ENCODE measurements at regions not wholly inside any gene's neighbourhood (a gene's known extent, or its start where the extent isn't known, plus 50 kb on each side); places are given as distances from the start of the nearest gene placed in this dataset.

DNA sequence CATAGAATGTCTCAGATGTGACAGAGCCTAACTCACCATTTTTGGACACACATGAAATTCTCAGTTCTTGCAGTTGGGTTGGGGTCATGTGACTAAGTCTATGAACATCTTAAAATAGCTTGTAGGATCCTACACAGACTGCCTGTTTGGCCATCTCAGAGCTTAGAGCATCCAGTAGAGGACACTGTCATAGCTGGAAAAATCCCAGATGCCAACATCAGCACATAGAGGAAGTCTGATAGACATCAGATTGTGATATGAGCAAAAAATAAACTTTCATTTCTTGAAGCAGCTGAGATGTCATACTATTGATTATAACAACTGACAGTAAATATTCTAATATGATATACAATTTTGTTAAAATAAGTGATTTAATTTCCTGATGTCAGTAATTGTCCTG, 207.1 kb downstream of the TRAM1L1 start:
- TF ChIP-seq, protein P1, sequence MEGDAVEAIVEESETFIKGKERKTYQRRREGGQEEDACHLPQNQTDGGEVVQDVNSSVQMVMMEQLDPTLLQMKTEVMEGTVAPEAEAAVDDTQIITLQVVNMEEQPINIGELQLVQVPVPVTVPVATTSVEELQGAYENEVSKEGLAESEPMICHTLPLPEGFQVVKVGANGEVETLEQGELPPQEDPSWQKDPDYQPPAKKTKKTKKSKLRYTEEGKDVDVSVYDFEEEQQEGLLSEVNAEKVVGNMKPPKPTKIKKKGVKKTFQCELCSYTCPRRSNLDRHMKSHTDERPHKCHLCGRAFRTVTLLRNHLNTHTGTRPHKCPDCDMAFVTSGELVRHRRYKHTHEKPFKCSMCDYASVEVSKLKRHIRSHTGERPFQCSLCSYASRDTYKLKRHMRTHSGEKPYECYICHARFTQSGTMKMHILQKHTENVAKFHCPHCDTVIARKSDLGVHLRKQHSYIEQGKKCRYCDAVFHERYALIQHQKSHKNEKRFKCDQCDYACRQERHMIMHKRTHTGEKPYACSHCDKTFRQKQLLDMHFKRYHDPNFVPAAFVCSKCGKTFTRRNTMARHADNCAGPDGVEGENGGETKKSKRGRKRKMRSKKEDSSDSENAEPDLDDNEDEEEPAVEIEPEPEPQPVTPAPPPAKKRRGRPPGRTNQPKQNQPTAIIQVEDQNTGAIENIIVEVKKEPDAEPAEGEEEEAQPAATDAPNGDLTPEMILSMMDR (conservative IDR thresholded peaks at IDR 0.05 in 1 of 2, IDR thresholded peaks at IDR 0.05 in 1 of 2; ENCODE audit: low read depth in 1 of 2, low read length in 2 of 2): no peak
- no peak for TF ChIP-seq EZH2 (IDR thresholded peaks at IDR 0.05; ENCODE audit: low read length, missing control alignments)
